Stimulated activated CD4-positive, alpha-beta T cell treated with anti-CD3 and anti-CD28 coated beads, TNF-alpha, amount 100 ng/mL, for 48 hours (primary cell): ENCODE measurements at regions not wholly inside any gene's neighbourhood (a gene's known extent, or its start where the extent isn't known, plus 50 kb on each side); places are given as distances from the start of the nearest gene placed in this dataset.
"Not testable (repeated sequence)": the region's sequence is repeated elsewhere in the genome, so short reads cannot be mapped to it uniquely, and the experiment has no call there.

ENCODE experiments used
- DNase-seq, 3 donors: peaks; one replicate each; pipeline ENCODE4 v3.0.0-alpha.2; 2020; ENCODE audit warnings: low read depth in 3 of 3

- no peak for DNase-seq
Observed at GRCh38 chr6:103798166-103798565, 1061.6 kb downstream of the HACE1 start.

- DNase-seq = no peak
Observed at GRCh38 chr6:103797738-103798137, 1062.0 kb downstream of the HACE1 start.

GRCh38 chr6:103791458-103791857 is 1068.3 kb downstream of the HACE1 start:
- no peak for DNase-seq

- no peak for DNase-seq
Observed at GRCh38 chr6:103784117-103784516, 1075.6 kb downstream of the HACE1 start.

GRCh38 chr6:103783329-103783728 is 1076.4 kb downstream of the HACE1 start:
- no peak for DNase-seq

- no peak for DNase-seq
Observed at GRCh38 chr6:103769431-103769830, 1090.3 kb downstream of the HACE1 start.

GRCh38 chr6:103750603-103751002 is 1109.1 kb downstream of the HACE1 start:
- no peak for DNase-seq

GRCh38 chr6:103734016-103734415 is 1125.7 kb downstream of the HACE1 start:
- DNase-seq = no peak

- DNase-seq = no peak
Observed at GRCh38 chr6:103729658-103730057, 1130.1 kb downstream of the HACE1 start.

- DNase-seq = no peak
Observed at GRCh38 chr6:103723438-103724322, 1136.0 kb downstream of the HACE1 start.

GRCh38 chr6:103722683-103723082 is 1137.0 kb downstream of the HACE1 start:
- DNase-seq = no peak

- no peak for DNase-seq
Observed at GRCh38 chr6:103721923-103722322, 1137.8 kb downstream of the HACE1 start.

- DNase-seq = no peak
Observed at GRCh38 chr6:103720393-103720792, 1139.3 kb downstream of the HACE1 start.

GRCh38 chr6:103719545-103719944 is 1140.2 kb downstream of the HACE1 start:
- no peak for DNase-seq

GRCh38 chr6:103715269-103715668 is 1144.5 kb downstream of the HACE1 start:
- DNase-seq = no peak

GRCh38 chr6:103709236-103709635 is 1150.5 kb downstream of the HACE1 start:
- not testable (repeated sequence) for DNase-seq

GRCh38 chr6:103707596-103708325 is 1152.0 kb downstream of the HACE1 start:
- DNase-seq = no peak

GRCh38 chr6:103699769-103700168 is 1160.0 kb downstream of the HACE1 start:
- DNase-seq = no peak

- DNase-seq = no peak
Observed at GRCh38 chr6:103687430-103687829, 1172.3 kb downstream of the HACE1 start.

GRCh38 chr6:103680116-103680515 is 1179.6 kb downstream of the HACE1 start:
- no peak for DNase-seq

GRCh38 chr6:103677290-103677689 is 1182.4 kb downstream of the HACE1 start:
- no peak for DNase-seq

GRCh38 chr6:103675807-103676406 is 1183.8 kb downstream of the HACE1 start:
- DNase-seq = no peak

- no peak for DNase-seq
Observed at GRCh38 chr6:103674790-103675189, 1184.9 kb downstream of the HACE1 start.
